Lower leg skin (tissue), 4 donors: ENCODE measurements at regions not wholly inside any gene's neighbourhood (a gene's known extent, or its start where the extent isn't known, plus 50 kb on each side); places are given as distances from the start of the nearest gene placed in this dataset.

Source experiments
- DNase-seq, 2 donors: peaks; one replicate each; pipeline ENCODE4 v3.0.0-alpha.2; 2019; ENCODE audit warnings: low spot score in 2 of 2
- H3K4me3 ChIP-seq: fragments of 200-600 bp; sonication (generic); 2 replicates; pipeline ENCODE4 v1.5.1; 2017; ENCODE audit warnings: mild to moderate bottlenecking, low read depth; ENCODE audit not compliant: poor library complexity, severe bottlenecking
- POLR2A ChIP-seq, 2 donors: fragments of 450-650 bp; IDR thresholded peaks; one replicate each; pipeline ENCODE4 v1.6.1; 2016 to 2017; ENCODE audit warnings: antibody characterized with exemption in 2 of 2, mild to moderate bottlenecking in 1 of 2, moderate library complexity in 1 of 2
- WGBS, 2 donors: methylation state at CpG; one replicate each; pipeline ENCODE4 v1.1.5; 2018; 5-methylcytosine and 5-hydroxymethylcytosine counted together
- intact Hi-C: fragments of 100-400 bp; cut with DNase I; formaldehyde crosslinking; loops from one replicate; pipeline ENCODE4 v1.15.0; 2023; ENCODE audit warnings: low total_unique reads
- TF ChIP-seq, protein P1 (sequence below), 3 donors: fragments of 450-650 bp; IDR thresholded peaks; one replicate each; pipeline ENCODE4 v1.5.1; 2016; ENCODE audit warnings: antibody characterized with exemption in 3 of 3, mild to moderate bottlenecking in 3 of 3, moderate library complexity in 2 of 3

DNA sequence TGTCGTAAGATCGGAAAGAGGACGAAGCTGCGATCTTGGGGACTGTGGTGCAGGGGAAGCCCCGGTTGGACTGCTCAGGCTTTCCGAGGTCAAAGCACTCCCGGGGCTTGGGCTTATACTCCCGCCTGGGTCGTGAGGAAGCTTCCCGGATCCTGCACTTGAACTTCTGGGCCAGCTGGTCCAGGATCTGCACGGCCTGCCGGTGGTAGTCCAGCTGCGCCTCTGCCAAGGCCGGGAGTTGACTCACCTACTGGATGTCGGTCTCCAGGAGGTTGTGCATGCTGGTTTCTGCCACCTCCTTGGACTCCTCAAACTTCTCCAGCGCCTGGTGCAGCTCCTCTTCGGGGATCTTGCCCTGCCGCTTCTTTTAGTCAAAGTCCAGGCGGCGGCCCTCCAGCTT is 99.2 kb downstream of the KPNA2 start:
- 94 to 95% methylated on average over 20 of the region's 20 CpGs for whole genome bisulfite sequencing, 2 donors
- H3K4me3 ChIP-seq, result no peak overlapping the region
- TF ChIP-seq, protein P1, sequence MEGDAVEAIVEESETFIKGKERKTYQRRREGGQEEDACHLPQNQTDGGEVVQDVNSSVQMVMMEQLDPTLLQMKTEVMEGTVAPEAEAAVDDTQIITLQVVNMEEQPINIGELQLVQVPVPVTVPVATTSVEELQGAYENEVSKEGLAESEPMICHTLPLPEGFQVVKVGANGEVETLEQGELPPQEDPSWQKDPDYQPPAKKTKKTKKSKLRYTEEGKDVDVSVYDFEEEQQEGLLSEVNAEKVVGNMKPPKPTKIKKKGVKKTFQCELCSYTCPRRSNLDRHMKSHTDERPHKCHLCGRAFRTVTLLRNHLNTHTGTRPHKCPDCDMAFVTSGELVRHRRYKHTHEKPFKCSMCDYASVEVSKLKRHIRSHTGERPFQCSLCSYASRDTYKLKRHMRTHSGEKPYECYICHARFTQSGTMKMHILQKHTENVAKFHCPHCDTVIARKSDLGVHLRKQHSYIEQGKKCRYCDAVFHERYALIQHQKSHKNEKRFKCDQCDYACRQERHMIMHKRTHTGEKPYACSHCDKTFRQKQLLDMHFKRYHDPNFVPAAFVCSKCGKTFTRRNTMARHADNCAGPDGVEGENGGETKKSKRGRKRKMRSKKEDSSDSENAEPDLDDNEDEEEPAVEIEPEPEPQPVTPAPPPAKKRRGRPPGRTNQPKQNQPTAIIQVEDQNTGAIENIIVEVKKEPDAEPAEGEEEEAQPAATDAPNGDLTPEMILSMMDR (IDR thresholded peaks at IDR 0.05), result no peak
- no peak for TF ChIP-seq POLR2A (IDR thresholded peaks at IDR 0.05)
- intact Hi-C loops, result no loop called here
- DNase-seq, result no peak

DNA sequence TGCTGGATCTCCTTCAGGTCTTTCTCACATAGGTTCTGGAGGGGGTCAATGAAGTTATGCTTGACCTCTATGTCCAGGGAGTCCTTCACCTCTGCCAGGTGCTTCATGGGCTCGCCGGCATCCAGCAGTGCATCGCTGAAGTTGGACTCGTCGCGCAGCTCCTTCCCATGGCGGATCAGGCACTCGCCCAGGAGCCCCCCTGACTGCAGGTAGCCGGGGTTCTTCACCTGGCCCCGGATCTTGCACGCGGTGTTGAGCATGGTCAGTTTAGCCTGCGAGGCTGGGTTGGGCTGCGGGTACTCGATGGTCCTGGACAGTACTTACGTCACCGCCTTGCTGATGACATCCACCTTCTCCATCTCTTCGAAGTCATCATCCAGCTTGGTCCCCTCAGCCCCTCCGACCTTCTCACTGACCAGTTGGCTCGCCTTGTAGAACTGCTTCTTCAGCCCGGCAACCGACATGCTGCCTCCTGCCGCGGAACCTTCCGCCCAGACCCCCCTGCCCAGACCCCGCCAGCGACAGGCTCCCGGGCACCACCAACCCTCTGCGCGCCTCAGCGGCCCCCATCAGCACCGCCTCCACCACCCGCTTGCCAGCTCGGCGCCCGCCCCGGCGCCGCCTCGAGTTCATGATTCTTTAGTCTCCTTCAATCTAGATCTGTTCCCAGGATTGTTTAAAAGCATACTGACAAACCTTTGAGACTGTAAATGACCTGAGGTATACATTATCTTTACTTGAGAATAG is 99.8 kb downstream of the KPNA2 start:
- intact Hi-C loops, result no loop called here
- DNase-seq, result no peak
- 96% methylated on average over 39 to 40 of the region's 40 CpGs for WGBS, 2 donors
- TF ChIP-seq POLR2A (IDR thresholded peaks at IDR 0.05), result no peak
- TF ChIP-seq, protein P1 (IDR thresholded peaks at IDR 0.05), result no peak
- no peak overlapping the region for H3K4me3 ChIP-seq

DNA sequence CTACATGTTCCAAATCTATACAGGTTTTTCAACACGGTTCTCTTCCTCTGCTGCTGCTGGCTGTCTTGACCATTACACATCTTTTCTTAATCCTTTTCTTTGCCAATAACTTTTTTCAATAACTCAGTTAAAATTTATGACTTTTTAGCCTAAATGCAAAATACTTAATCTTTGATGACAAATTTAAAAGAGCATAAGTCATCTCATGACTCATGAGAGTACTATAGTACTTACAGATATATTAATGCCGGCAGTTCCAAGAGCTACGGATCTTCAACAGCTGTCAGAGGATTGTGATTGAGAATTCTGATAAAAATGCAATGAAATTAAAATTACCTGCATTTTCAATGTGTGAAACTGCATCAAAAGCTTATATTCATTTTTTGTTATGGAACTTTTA is 105.5 kb downstream of the KPNA2 start:
- TF ChIP-seq, protein P1 (IDR thresholded peaks at IDR 0.05), result no peak
- no peak for TF ChIP-seq POLR2A (IDR thresholded peaks at IDR 0.05)
- intact Hi-C loops, result no loop called here
- no peak for DNase-seq
- H3K4me3 ChIP-seq, result no peak overlapping the region
- 47 to 54% methylated on average over 3 of the region's 3 CpGs for WGBS, 2 donors

DNA sequence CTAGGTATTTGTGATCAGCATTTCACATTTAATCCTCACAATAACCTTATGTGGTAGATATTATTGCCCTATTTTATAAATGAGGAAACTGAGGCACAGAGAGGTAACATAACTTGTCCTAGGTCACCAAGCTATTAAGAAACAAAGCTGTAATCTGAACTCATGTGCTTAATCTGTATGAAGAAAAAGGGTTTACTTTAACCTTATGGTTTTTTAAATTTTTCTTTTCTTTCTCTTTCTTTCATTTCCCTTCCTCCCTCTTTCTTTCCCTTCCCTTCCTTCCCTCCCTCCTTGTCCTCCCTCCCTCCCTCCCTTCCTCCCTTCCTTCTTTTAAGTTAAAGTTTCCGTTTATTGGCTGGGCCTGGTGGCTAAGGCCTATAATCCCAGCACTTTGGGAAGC is 105.2 kb upstream of the AMZ2 start:
- WGBS, 2 donors, result 65 to 82% methylated on average over 1 of the region's 1 CpG
- H3K4me3 ChIP-seq, result no peak overlapping the region
- TF ChIP-seq POLR2A (IDR thresholded peaks at IDR 0.05), result no peak
- TF ChIP-seq, protein P1 (IDR thresholded peaks at IDR 0.05), result no peak
- intact Hi-C loops, result no loop called here
- no peak for DNase-seq

DNA sequence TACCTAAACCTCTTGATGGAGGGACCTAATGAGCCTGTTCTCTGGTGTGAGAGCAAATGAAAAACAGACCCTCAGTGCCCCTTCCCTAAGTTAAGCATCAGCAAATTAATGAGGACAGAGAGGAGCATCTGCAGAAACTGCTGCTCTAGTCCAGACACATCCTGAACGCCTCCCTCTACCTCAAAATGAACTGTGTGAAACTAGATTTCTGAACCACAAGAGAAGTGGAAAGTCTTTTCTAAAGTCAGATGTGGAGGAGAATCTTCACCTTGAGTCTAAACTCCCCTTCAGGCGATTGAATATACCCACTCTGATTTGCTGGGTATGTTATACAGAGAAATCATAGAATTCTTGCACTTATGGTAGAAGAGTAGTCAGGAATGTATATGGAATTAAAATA is 104.4 kb upstream of the AMZ2 start:
- TF ChIP-seq, protein P1 (IDR thresholded peaks at IDR 0.05), result no peak
- TF ChIP-seq POLR2A (IDR thresholded peaks at IDR 0.05), result no peak
- no peak overlapping the region for H3K4me3 ChIP-seq
- intact Hi-C loops, result no loop called here
- WGBS, 2 donors, result 94 to 95% methylated on average over 2 of the region's 2 CpGs
- DNase-seq, result no peak

DNA sequence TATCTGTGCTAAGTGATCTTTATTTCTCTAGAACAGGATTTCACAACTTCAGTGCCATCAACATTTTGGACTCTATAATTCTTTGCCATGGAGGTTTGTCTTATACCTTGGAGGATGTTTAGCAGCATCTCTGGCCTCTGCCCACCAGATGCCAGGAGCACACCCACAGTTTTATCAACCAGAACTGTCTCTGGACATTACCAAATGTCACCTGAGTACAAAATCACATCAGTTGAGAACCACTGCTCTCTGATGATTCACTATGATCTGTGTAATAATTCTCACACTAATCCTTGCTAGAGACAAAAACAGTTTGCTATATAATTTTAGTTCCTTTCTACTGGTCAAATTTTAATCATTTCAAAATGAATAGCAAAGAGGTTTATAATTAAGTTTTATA is 102.8 kb upstream of the AMZ2 start:
- intact Hi-C loops, result no loop called here
- no peak for DNase-seq

More for the DNA sequence above, 102.8 kb upstream of the AMZ2 start:
- H3K4me3 ChIP-seq, result no peak overlapping the region
- TF ChIP-seq, protein P1 (IDR thresholded peaks at IDR 0.05), result no peak
- no peak for TF ChIP-seq POLR2A (IDR thresholded peaks at IDR 0.05)
